IPS-18a (cell line): ENCODE measurements at regions not wholly inside any gene's neighbourhood (a gene's known extent, or its start where the extent isn't known, plus 50 kb on each side); places are given as distances from the start of the nearest gene placed in this dataset.

Experiments
- H3K27ac ChIP-seq: one replicate; pipeline ENCODE4 v1.5.1; 2013; ENCODE audit warnings: low read length
- H3K27me3 ChIP-seq: one replicate; pipeline ENCODE4 v1.6.1; 2013; ENCODE audit warnings: mild to moderate bottlenecking, low read length; ENCODE audit not compliant: control insufficient read depth, insufficient read depth
- H3K36me3 ChIP-seq: one replicate; pipeline ENCODE4 v1.6.1; 2013; ENCODE audit warnings: low read depth, low read length; ENCODE audit not compliant: control insufficient read depth
- H3K4me1 ChIP-seq: one replicate; pipeline ENCODE4 v1.6.1; 2013; ENCODE audit warnings: low read depth, low read length; ENCODE audit not compliant: control insufficient read depth
- H3K4me3 ChIP-seq: one replicate; pipeline ENCODE4 v1.5.1; 2013; ENCODE audit warnings: low read length
- H3K9ac ChIP-seq: one replicate; pipeline ENCODE4 v1.6.1; 2013; ENCODE audit warnings: mild to moderate bottlenecking, low read length, moderate library complexity
- H3K9me3 ChIP-seq: one replicate; pipeline ENCODE4 v1.6.1; 2013; ENCODE audit warnings: low read depth, low read length; ENCODE audit not compliant: control insufficient read depth

GRCh38 chr17:15177343-15177742, 87.8 kb downstream of the PMP22 start:
- H3K9ac ChIP-seq: no peak overlapping the region
- H3K4me3 ChIP-seq: no peak overlapping the region
- H3K36me3 ChIP-seq: no peaks in the 10 kb centered on the region
- no peaks in the 10 kb centered on the region for H3K9me3 ChIP-seq
- H3K27me3 ChIP-seq: peaks cover 5% of the 10 kb centered on the region
- H3K27ac ChIP-seq: no peak overlapping the region
- H3K4me1 ChIP-seq: peaks cover 17% of the 10 kb centered on the region

- no peak overlapping the region for H3K9ac ChIP-seq
- H3K27ac ChIP-seq: no peak overlapping the region
- peaks cover 5% of the 10 kb centered on the region for H3K27me3 ChIP-seq
- no peaks in the 10 kb centered on the region for H3K36me3 ChIP-seq
- H3K4me3 ChIP-seq: no peak overlapping the region
- H3K9me3 ChIP-seq: no peaks in the 10 kb centered on the region
- H3K4me1 ChIP-seq: peaks cover 24% of the 10 kb centered on the region
Observed at GRCh38 chr17:15175356-15175755, 89.8 kb downstream of the PMP22 start.

DNA sequence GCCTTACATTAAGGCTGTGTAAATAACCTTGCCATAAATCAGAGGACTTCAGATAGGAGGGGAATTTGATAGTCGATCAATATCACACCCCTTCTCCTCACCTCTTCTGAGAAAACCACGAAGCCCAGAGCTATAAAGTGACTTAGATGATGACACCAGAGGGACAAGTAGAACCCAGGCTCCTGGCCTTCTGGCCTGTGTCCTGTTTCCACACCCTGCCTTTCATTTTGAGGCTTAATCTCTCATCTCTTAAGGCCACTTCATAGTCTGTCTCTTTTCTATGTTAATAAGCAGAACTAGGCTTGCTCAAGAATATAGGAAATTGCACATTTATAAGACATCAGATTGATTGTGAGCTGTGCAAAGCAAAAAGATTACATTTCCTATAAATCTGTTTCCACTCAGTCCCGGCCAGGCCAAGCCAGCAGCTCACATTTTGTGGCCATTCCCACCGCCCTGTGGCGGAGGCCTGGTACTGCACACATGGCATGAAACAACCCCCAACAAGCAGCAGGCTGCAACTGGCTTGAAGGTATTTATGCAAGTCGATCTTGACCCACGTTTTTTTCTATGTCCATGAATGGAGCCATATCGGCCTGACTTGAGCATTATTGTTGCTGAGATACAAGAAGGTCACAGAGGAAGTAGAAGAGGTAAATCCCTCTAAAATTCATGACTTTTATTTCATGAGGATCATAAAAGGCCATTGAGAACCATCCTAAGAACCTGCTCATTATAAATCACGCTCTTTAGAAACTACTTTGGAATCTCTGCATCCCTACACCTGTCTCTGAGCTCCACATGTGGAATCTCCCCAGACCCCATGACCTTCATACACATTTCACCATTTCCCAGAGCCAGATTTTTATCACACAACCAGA, 93.7 kb downstream of the PMP22 start:
- no peak overlapping the region for H3K9ac ChIP-seq
- H3K27me3 ChIP-seq: no peaks in the 10 kb centered on the region
- no peaks in the 10 kb centered on the region for H3K9me3 ChIP-seq

GRCh38 chr17:15169676-15170075, 95.5 kb downstream of the PMP22 start:
- Histone ChIP-seq H3K27me3 (no peaks in the 10 kb centered on the region), H3K9ac (no peak overlapping the region), H3K9me3 (no peaks in the 10 kb centered on the region), H3K4me1 (peaks cover 9% of the 10 kb centered on the region), H3K4me3 (no peak overlapping the region), H3K27ac (no peak overlapping the region), H3K36me3 (no peaks in the 10 kb centered on the region)

More for the DNA sequence above, 93.7 kb downstream of the PMP22 start:
- Histone ChIP-seq H3K36me3 (no peaks in the 10 kb centered on the region), H3K27ac (no peak overlapping the region), H3K4me3 (no peak overlapping the region), H3K4me1 (peaks cover 9% of the 10 kb centered on the region)

- no peaks in the 10 kb centered on the region for H3K9me3 ChIP-seq
- H3K27ac ChIP-seq: no peak overlapping the region
- no peaks in the 10 kb centered on the region for H3K36me3 ChIP-seq
- H3K27me3 ChIP-seq: no peaks in the 10 kb centered on the region
- no peak overlapping the region for H3K4me3 ChIP-seq
- no peak overlapping the region for H3K9ac ChIP-seq
- peaks cover 9% of the 10 kb centered on the region for H3K4me1 ChIP-seq
Observed at GRCh38 chr17:15168379-15168778, 96.7 kb downstream of the PMP22 start.

GRCh38 chr17:15161395-15161794, 103.7 kb downstream of the PMP22 start:
- no peaks in the 10 kb centered on the region for H3K36me3 ChIP-seq
- H3K9ac ChIP-seq: no peak overlapping the region
- H3K4me1 ChIP-seq: no peaks in the 10 kb centered on the region
- H3K9me3 ChIP-seq: no peaks in the 10 kb centered on the region
- H3K27ac ChIP-seq: no peak overlapping the region
- H3K27me3 ChIP-seq: no peaks in the 10 kb centered on the region
- no peak overlapping the region for H3K4me3 ChIP-seq

DNA sequence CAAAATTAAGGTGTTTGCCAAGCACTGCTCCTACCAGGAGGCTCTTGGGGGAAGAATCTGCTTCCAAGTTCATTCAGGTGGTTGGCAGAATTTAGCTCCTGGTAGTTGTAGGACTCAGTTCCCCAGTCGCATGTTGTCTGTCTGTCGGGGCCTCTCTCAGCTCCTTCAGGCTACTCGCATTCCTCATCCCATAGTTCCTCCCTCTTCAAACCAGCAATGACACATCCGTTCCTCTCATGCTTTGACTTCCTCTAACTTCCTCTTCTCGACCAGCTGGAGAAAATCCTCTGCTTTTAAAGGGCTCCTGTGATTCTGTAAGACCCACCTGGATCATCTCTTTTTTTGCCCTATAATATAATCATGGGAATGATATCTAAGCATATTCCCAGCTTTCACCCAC, 108.1 kb downstream of the PMP22 start:
- Histone ChIP-seq H3K36me3 (no peaks in the 10 kb centered on the region), H3K27ac (no peak overlapping the region), H3K4me1 (peaks cover 5% of the 10 kb centered on the region), H3K4me3 (no peak overlapping the region), H3K27me3 (no peaks in the 10 kb centered on the region), H3K9ac (no peak overlapping the region), H3K9me3 (no peaks in the 10 kb centered on the region)

DNA sequence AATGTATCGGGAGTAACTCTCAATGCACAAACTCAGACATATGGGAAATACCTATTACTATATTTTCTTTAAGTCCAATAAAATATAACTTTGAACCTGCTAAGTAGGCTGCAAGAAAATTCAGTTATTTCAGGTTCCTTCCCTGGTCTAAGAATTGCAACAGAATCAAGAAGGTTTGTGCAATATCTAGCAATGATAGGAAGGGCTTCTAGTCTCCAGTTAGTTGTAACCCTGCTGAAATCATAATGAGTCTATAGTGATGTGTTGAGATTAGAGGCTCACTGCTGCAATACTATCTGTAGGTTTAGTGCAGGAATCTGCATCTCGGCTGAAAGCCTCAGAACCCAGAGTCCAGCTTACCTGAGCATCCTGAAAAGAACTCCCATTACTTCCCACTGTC, 110.5 kb downstream of the PMP22 start:
- H3K4me3 ChIP-seq: no peak overlapping the region
- peaks cover 5% of the 10 kb centered on the region for H3K4me1 ChIP-seq
- H3K27ac ChIP-seq: no peak overlapping the region
- no peaks in the 10 kb centered on the region for H3K36me3 ChIP-seq
- no peaks in the 10 kb centered on the region for H3K9me3 ChIP-seq
- H3K9ac ChIP-seq: no peak overlapping the region
- H3K27me3 ChIP-seq: no peaks in the 10 kb centered on the region

DNA sequence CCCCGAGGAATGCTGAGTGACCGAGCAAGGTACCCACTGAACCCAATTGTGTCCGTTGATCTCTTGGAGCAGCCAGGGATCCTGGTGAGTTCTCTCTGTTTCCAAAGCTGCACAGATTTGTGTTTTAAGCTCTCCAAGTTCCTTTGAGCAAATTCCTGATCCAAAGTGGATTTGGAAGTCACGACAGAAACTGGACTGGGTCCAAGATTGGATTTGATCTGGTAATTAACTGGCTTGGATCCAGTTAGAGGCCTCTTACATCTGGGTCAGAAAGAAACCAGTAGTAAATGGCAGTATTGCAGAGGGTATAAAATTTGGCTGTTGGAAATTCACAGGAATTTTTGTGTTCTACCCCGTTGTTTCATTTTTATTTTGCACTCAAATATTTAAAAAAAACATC, 119.5 kb downstream of the PMP22 start:
- H3K27ac ChIP-seq: no peak overlapping the region
- no peaks in the 10 kb centered on the region for H3K27me3 ChIP-seq
- H3K4me1 ChIP-seq: no peaks in the 10 kb centered on the region
- H3K9me3 ChIP-seq: no peaks in the 10 kb centered on the region
- H3K36me3 ChIP-seq: no peaks in the 10 kb centered on the region
- no peak overlapping the region for H3K9ac ChIP-seq
- no peak overlapping the region for H3K4me3 ChIP-seq

DNA sequence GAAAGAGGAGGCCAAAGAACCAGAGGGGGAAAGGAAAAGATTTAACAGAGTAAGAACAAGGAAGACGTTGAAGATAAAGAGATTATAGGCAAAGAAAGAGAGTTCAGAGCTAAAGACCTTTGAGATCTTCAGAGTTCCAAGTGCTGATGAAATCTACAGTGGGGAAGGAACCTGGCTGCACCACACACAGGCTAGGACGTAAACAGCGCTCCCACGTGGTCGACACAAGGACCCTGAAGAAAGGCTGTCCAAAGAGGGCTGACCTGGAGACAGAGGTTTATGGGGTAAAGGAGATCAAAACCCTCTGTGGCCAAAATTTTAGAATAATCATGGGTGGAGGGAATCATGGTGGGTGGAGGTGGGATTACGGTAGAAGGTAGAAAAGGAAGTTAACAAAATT, 121.6 kb downstream of the PMP22 start:
- H3K4me1 ChIP-seq: no peaks in the 10 kb centered on the region
- no peak overlapping the region for H3K4me3 ChIP-seq
- H3K27me3 ChIP-seq: no peaks in the 10 kb centered on the region
- no peak overlapping the region for H3K9ac ChIP-seq
- no peaks in the 10 kb centered on the region for H3K36me3 ChIP-seq
- no peak overlapping the region for H3K27ac ChIP-seq
- no peaks in the 10 kb centered on the region for H3K9me3 ChIP-seq

DNA sequence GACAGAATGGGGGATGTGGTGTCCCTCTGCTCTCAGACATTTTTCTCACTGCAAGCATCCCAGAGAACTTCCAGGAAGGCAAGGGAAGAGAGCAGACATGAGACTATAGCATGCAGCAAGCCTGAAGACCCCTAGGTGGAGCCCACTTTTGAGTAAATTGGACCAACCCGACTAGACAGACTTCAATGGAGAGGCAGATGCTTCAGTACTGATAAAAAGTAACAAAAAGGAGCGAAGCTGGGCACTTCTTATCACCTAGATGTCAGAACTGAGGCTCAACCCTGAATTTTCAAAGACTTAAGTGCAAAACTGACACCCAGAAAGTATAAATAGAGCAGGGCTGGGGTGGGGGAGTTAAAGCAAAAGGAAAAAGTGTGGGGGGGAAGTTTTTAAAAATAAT, 130.8 kb downstream of the PMP22 start:
- Histone ChIP-seq H3K9me3 (no peaks in the 10 kb centered on the region), H3K27me3 (no peaks in the 10 kb centered on the region), H3K36me3 (no peaks in the 10 kb centered on the region), H3K9ac (no peak overlapping the region), H3K4me3 (no peak overlapping the region), H3K27ac (no peak overlapping the region), H3K4me1 (no peaks in the 10 kb centered on the region)

DNA sequence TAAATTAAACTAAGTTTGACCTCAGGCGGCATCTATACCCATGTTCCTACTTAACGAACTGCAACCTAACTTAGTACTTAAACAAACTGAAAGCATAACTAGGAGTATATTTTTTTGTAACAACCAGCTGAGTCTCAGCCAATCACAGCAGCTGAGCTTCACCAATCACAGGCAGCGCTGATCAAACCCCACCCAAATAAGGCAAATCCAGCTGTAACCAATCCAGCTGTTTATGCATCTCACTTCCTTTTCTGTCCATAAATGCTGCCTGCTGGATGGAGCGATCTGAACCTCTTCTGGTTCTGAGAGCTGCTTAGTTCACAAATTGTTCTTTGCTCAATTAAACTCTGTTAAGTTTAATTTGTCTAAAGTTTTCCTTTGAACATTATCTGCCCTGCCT, 131.3 kb downstream of the PMP22 start:
- Histone ChIP-seq H3K9ac (no peak overlapping the region), H3K27me3 (no peaks in the 10 kb centered on the region), H3K27ac (no peak overlapping the region), H3K4me1 (no peaks in the 10 kb centered on the region), H3K36me3 (no peaks in the 10 kb centered on the region), H3K4me3 (no peak overlapping the region), H3K9me3 (no peaks in the 10 kb centered on the region)
